H9 (cell line): ENCODE measurements at regions not wholly inside any gene's neighbourhood (a gene's known extent, or its start where the extent isn't known, plus 50 kb on each side); places are given as distances from the start of the nearest gene placed in this dataset.

Experiments
- DNase-seq: peaks from one replicate; pipeline ENCODE4 v3.0.0-alpha.2; 2017
- H2AFZ ChIP-seq: one replicate; pipeline ENCODE4 v1.6.1; 2013; ENCODE audit warnings: mild to moderate bottlenecking, low read length, control low read depth, moderate library complexity
- H2AK5ac ChIP-seq: 2 replicates; pipeline ENCODE4 v1.6.1; 2013; ENCODE audit warnings: low read length, control low read depth, mixed read lengths; ENCODE audit not compliant: insufficient read length
- H2BK120ac ChIP-seq: one replicate; pipeline ENCODE4 v1.6.1; 2013; ENCODE audit warnings: low read depth, mild to moderate bottlenecking, low read length, control low read depth, inconsistent platforms; ENCODE audit not compliant: poor library complexity, severe bottlenecking
- H2BK12ac ChIP-seq: 2 replicates; pipeline ENCODE4 v1.6.1; 2013; ENCODE audit warnings: low read length, control low read depth, mixed read lengths, low read depth; ENCODE audit not compliant: insufficient read length
- H2BK15ac ChIP-seq: 2 replicates; pipeline ENCODE4 v1.6.1; 2013; ENCODE audit warnings: low read depth, low read length, control low read depth
- H2BK20ac ChIP-seq: one replicate; pipeline ENCODE4 v1.6.1; 2013; ENCODE audit warnings: low read depth, mild to moderate bottlenecking, low read length, control low read depth, inconsistent platforms; ENCODE audit not compliant: poor library complexity, severe bottlenecking
- H2BK5ac ChIP-seq: 2 replicates; pipeline ENCODE4 v1.6.1; 2013; ENCODE audit warnings: low read length, control low read depth, mixed read lengths; ENCODE audit not compliant: insufficient read length
- H3K14ac ChIP-seq: 2 replicates; pipeline ENCODE4 v1.6.1; 2013; ENCODE audit warnings: low read length, control low read depth; ENCODE audit not compliant: insufficient read depth
- H3K18ac ChIP-seq: 2 replicates; pipeline ENCODE4 v1.6.1; 2013; ENCODE audit warnings: low read depth, mild to moderate bottlenecking, mixed read lengths, low read length, control low read depth; ENCODE audit not compliant: insufficient read length
- H3K23ac ChIP-seq: 2 replicates; pipeline ENCODE4 v1.6.1; 2013; ENCODE audit warnings: low read length, control low read depth, mixed read lengths, low read depth; ENCODE audit not compliant: insufficient read length
- H3K23me2 ChIP-seq: 2 replicates; pipeline ENCODE4 v1.6.1; 2013; ENCODE audit warnings: low read depth, mild to moderate bottlenecking, mixed read lengths, low read length, control low read depth; ENCODE audit not compliant: insufficient read length, poor library complexity, severe bottlenecking
- H3K27ac ChIP-seq: 2 replicates; pipeline ENCODE4 v1.5.1; 2013; ENCODE audit warnings: low read length, control low read depth, mixed read lengths, low read depth; ENCODE audit not compliant: insufficient read length
- H3K27me3 ChIP-seq: 2 replicates; pipeline ENCODE4 v1.6.1; 2013; ENCODE audit warnings: low read length, control low read depth, inconsistent platforms; ENCODE audit not compliant: insufficient read depth
- H3K4ac ChIP-seq: 2 replicates; pipeline ENCODE4 v1.6.1; 2013; ENCODE audit warnings: low read depth, mild to moderate bottlenecking, control low read depth, inconsistent platforms, low read length, moderate library complexity
- H3K4me1 ChIP-seq: 2 replicates; pipeline ENCODE4 v1.6.1; 2013; ENCODE audit warnings: low read length, control low read depth, inconsistent platforms; ENCODE audit not compliant: insufficient read depth
- H3K4me2 ChIP-seq: 2 replicates; pipeline ENCODE4 v1.6.1; 2013; ENCODE audit warnings: low read length, control low read depth, mixed read lengths; ENCODE audit not compliant: insufficient read length, insufficient read depth
- H3K56ac ChIP-seq: 2 replicates; pipeline ENCODE4 v1.6.1; 2013; ENCODE audit warnings: low read depth, mild to moderate bottlenecking, mixed read lengths, low read length, control low read depth; ENCODE audit not compliant: insufficient read length
- H3K79me1 ChIP-seq: 2 replicates; pipeline ENCODE4 v1.6.1; 2013; ENCODE audit warnings: low read depth, mild to moderate bottlenecking, moderate library complexity, low read length, control low read depth, inconsistent platforms; ENCODE audit not compliant: insufficient read depth, poor library complexity, severe bottlenecking
- H3K79me2 ChIP-seq: 2 replicates; pipeline ENCODE4 v1.6.1; 2013; ENCODE audit warnings: low read length, control low read depth, inconsistent platforms; ENCODE audit not compliant: insufficient read depth
- H3K9ac ChIP-seq: 2 replicates; pipeline ENCODE4 v1.6.1; 2013; ENCODE audit warnings: low read length, control low read depth, mixed read lengths; ENCODE audit not compliant: insufficient read length; ENCODE audit errors: extremely low read depth
- H3K9me3 ChIP-seq: one replicate; pipeline ENCODE4 v1.6.1; 2013; ENCODE audit warnings: low read depth, low read length, inconsistent platforms; ENCODE audit not compliant: control insufficient read depth
- H3T11ph ChIP-seq: one replicate; pipeline ENCODE4 v1.6.1; 2013; ENCODE audit warnings: mild to moderate bottlenecking, low read length, control low read depth, inconsistent platforms
- H4K20me1 ChIP-seq: one replicate; pipeline ENCODE4 v1.6.1; 2013; ENCODE audit not compliant: control insufficient read depth, insufficient read length, insufficient read depth
- H4K5ac ChIP-seq: 2 replicates; pipeline ENCODE4 v1.6.1; 2013; ENCODE audit warnings: low read depth, mild to moderate bottlenecking, mixed read lengths, low read length, control low read depth; ENCODE audit not compliant: insufficient read length
- H4K8ac ChIP-seq: replicated peaks from 2 replicates; pipeline ENCODE4 v1.6.1; 2013; ENCODE audit warnings: low read length, control low read depth, mixed read lengths, low read depth; ENCODE audit not compliant: insufficient read length
- H4K91ac ChIP-seq: 2 replicates; pipeline ENCODE4 v1.6.1; 2013; ENCODE audit warnings: low read depth, mild to moderate bottlenecking, moderate library complexity, mixed read lengths, low read length, control low read depth; ENCODE audit not compliant: insufficient read length
- H3K27ac Mint-ChIP-seq, 3 experiments: 2 replicates in 2 of 3; 3 replicates in 1 of 3; pipeline ENCODE4 v1.8.0; 2020 to 2021; ENCODE audit warnings: mixed read lengths in 3 of 3, mild to moderate bottlenecking in 1 of 3, moderate library complexity in 1 of 3
- H3K27me3 Mint-ChIP-seq: 2 replicates; pipeline ENCODE4 v1.8.0; 2021; ENCODE audit warnings: low read depth, mild to moderate bottlenecking, moderate library complexity, mixed read lengths
- H3K36me3 Mint-ChIP-seq, 3 experiments: 2 replicates in 2 of 3; 3 replicates in 1 of 3; pipeline ENCODE4 v1.8.0; 2020 to 2021; ENCODE audit warnings: low read depth in 3 of 3, mixed read lengths in 3 of 3; ENCODE audit not compliant: insufficient read depth in 1 of 3
- H3K4me1 Mint-ChIP-seq, 2 experiments: 2 replicates each; pipeline ENCODE4 v1.8.0; 2020; ENCODE audit warnings: mixed read lengths in 2 of 2
- H3K4me3 Mint-ChIP-seq, 2 experiments: 2 replicates in 1 of 2; 3 replicates in 1 of 2; pipeline ENCODE4 v1.8.0; 2020 to 2021; ENCODE audit warnings: mild to moderate bottlenecking in 2 of 2, mixed read lengths in 2 of 2, moderate library complexity in 1 of 2
- H3K9me3 Mint-ChIP-seq, 2 experiments: 2 replicates in 1 of 2; 3 replicates in 1 of 2; pipeline ENCODE4 v1.8.0; 2020; ENCODE audit warnings: mild to moderate bottlenecking in 2 of 2, mixed read lengths in 2 of 2, moderate library complexity in 1 of 2
- CTCF ChIP-seq: fragments of 200-600 bp; sonication (generic); conservative IDR thresholded peaks from 3 replicates; pipeline ENCODE4 v1.8.0; 2021; ENCODE audit warnings: antibody characterized with exemption, mild to moderate bottlenecking
- WGBS: extraction: QIAGEN DNeasy Blood & Tissue Kit; methylation state at CpG from one replicate; pipeline ENCODE4 v1.1.7; 2013; ENCODE audit warnings: missing lambda C conversion rate, low lambda C conversion rate, mixed read lengths; ENCODE audit not compliant: insufficient read length; ENCODE audit errors: extremely low coverage; 5-methylcytosine and 5-hydroxymethylcytosine counted together

GRCh38 chr6:170224694-170225660 lies 65.9 kb downstream of the DLL1 start:
- Histone ChIP-seq H3K9me3 (no peaks in the 10 kb centered on the region), H4K91ac (no peak overlapping the region), H3K27me3 (no peaks in the 10 kb centered on the region), H2BK5ac (no peak overlapping the region), H3K79me2 (no peaks in the 10 kb centered on the region), H4K5ac (no peak overlapping the region), H2BK120ac (no peak overlapping the region), H4K8ac (no peak overlapping the region), H3K56ac (no peak overlapping the region), H3K23me2 (no peaks in the 10 kb centered on the region), H2BK12ac (no peak overlapping the region), H3K23ac (no peak overlapping the region), H2AK5ac (no peak overlapping the region), H3K14ac (no peak overlapping the region), H3K4ac (no peak overlapping the region), H2BK15ac (no peak overlapping the region), H4K20me1 (no peaks in the 10 kb centered on the region), H3K79me1 (no peaks in the 10 kb centered on the region), H3K27ac (no peak overlapping the region), H2BK20ac (no peak overlapping the region), H3K4me1 (no peaks in the 10 kb centered on the region), H3T11ph (no peak overlapping the region), H3K4me2 (no peak overlapping the region), H2AFZ (no peak overlapping the region), H3K18ac (no peak overlapping the region), H3K9ac (no peak overlapping the region)
- Mint-ChIP-seq H3K27me3 (peaks cover 2% of the 10 kb centered on the region), H3K27ac (peak overlapping the region in 1 of 3 experiments; percentile 44; a peak in 1 of 7 replicates), H3K4me3 (no peak overlapping the region; a peak in 1 of 5 replicates), H3K36me3 (no peaks in the 10 kb centered on the region), H3K9me3 (no peaks in the 10 kb centered on the region; a peak in 1 of 5 replicates), H3K4me1 (peaks cover 12 to 27% of the 10 kb centered on the region in 2 experiments)
- WGBS: no CpG with 5 or more reads among the region's 23 CpGs
- no peak for DNase-seq
- no peak for TF ChIP-seq CTCF
